Mucosa of descending colon (tissue), 3 donors: ENCODE measurements at regions not wholly inside any gene's neighbourhood (a gene's known extent, or its start where the extent isn't known, plus 50 kb on each side); places are given as distances from the start of the nearest gene placed in this dataset.

ENCODE experiments used
- ATAC-seq: fragments of 200-7000 bp; cut with Tn5 transposase; one replicate; pipeline ENCODE4 v1.9.1; 2020; ENCODE audit warnings: mild to moderate bottlenecking, moderate library complexity
- DNase-seq, 3 donors: peaks; one replicate each; pipeline ENCODE4 v3.0.0-alpha.2; 2020
- H3K36me3 ChIP-seq: fragments of 200-600 bp; one replicate; pipeline ENCODE4 v1.8.0; 2021; ENCODE audit warnings: low read depth, mild to moderate bottlenecking
- H3K4me1 ChIP-seq: fragments of 200-600 bp; one replicate; pipeline ENCODE4 v1.8.0; 2021; ENCODE audit warnings: low read depth, mild to moderate bottlenecking
- H3K4me3 ChIP-seq: fragments of 200-600 bp; one replicate; pipeline ENCODE4 v1.8.0; 2021; ENCODE audit warnings: mild to moderate bottlenecking
- H3K9me3 ChIP-seq: fragments of 200-600 bp; one replicate; pipeline ENCODE4 v1.8.0; 2021; ENCODE audit warnings: mild to moderate bottlenecking
- intact Hi-C, 2 donors: fragments of 100-400 bp; cut with DNase I in 1 of 2; cut with micrococcal nuclease in 1 of 2; formaldehyde crosslinking; loops; one replicate each; pipeline versions ENCODE4 v1.11.0 to v1.11.1; 2022; cut with DNase I, micrococcal nuclease
- TF ChIP-seq, protein P1 (sequence below): fragments of 200-600 bp; IDR thresholded peaks from one replicate; pipeline ENCODE4 v1.8.0; 2022; ENCODE audit warnings: antibody characterized with exemption, mild to moderate bottlenecking
- donor health status: DM: no; HTN: no; CAD: no; lungs with moderate emphysema.
- donor health status: DM: no; HTN: no; CAD: no.
- donor health status: DM: no; HTN: yes; CAD: no.

GRCh38 chr20:50266293-50267040 is 75.8 kb downstream of the CEBPB start:
- Histone ChIP-seq H3K4me1 (peaks cover 18% of the 10 kb centered on the region), H3K4me3 (no peak overlapping the region), H3K36me3 (no peaks in the 10 kb centered on the region), H3K9me3 (no peaks in the 10 kb centered on the region)
- intact Hi-C loops, result no loop called here
- TF ChIP-seq, protein P1, sequence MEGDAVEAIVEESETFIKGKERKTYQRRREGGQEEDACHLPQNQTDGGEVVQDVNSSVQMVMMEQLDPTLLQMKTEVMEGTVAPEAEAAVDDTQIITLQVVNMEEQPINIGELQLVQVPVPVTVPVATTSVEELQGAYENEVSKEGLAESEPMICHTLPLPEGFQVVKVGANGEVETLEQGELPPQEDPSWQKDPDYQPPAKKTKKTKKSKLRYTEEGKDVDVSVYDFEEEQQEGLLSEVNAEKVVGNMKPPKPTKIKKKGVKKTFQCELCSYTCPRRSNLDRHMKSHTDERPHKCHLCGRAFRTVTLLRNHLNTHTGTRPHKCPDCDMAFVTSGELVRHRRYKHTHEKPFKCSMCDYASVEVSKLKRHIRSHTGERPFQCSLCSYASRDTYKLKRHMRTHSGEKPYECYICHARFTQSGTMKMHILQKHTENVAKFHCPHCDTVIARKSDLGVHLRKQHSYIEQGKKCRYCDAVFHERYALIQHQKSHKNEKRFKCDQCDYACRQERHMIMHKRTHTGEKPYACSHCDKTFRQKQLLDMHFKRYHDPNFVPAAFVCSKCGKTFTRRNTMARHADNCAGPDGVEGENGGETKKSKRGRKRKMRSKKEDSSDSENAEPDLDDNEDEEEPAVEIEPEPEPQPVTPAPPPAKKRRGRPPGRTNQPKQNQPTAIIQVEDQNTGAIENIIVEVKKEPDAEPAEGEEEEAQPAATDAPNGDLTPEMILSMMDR, result no peak
- ATAC-seq, result no peak
- DNase-seq, result peak in 1 of 3 donors; percentile 53

DNA sequence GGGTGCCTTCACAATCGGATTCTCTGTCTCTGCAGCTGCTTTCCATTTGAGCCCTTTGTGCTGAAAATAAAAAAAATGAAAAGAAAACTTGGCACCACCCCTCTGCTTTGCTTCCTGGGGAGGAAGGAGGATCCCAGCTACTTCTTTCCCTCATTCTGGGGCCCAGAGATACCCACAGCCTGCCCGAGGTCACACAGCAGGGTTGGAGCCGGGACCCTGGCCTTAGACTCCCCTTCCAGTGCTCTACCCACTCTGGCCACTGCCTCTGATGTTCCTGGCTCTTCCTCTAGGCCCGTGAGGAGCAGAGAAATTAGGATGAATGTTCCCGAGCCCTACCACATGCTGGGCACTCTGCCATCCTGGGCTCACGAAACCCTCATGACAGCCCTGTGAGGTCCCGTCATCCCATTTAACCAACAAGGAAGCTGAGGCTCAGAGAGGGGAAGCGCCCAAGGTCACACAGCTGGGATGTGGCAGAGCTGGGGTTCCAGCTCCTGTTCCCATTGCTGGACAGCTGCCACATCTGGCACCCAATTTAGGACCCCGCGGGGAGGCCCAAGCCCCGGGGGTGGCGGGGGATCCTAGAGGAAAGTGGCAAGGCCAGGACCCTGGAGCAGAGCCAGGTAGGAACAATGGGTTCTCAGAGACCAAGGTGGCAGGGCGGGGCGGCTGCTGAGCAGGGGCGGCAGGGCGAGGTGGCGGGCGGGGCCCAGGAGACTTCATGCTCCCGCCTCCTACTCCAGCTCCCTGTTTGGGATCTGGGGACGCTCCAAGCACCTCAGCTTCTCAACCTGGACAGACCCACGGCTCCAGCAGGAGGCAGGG is 76.6 kb downstream of the CEBPB start:
- Histone ChIP-seq H3K36me3 (no peaks in the 10 kb centered on the region), H3K4me1 (peaks cover 18% of the 10 kb centered on the region), H3K4me3 (no peak overlapping the region), H3K9me3 (no peaks in the 10 kb centered on the region)
- DNase-seq (peak; percentile 91 to 95 (median 92)), ATAC-seq (peak; percentile 90)
- intact Hi-C loops, result no loop called here
- TF ChIP-seq, protein P1, result no peak

DNA sequence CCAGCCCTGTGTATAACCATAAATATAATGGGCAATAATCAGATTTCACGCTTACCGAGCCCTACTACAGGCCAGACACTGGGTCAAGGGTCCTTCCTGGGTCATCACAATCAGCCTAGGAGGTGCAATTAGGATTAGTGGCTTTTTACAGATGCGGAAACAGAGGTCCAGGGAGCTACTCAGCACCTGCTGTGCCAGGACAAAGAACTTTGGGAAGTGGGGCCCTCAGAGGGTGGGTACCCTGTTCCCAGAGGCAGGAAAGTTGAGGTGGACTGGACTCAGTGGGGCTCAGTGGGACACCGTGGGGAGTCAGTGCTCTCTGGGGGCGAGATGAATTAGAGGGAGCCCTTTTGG is 77.2 kb downstream of the CEBPB start:
- Histone ChIP-seq H3K36me3 (no peaks in the 10 kb centered on the region), H3K4me3 (no peak overlapping the region), H3K9me3 (no peaks in the 10 kb centered on the region), H3K4me1 (peaks cover 18% of the 10 kb centered on the region)
- ATAC-seq, result peak; percentile 70
- TF ChIP-seq, protein P1, result no peak
- intact Hi-C loops, result no loop called here
- no peak for DNase-seq

- ATAC-seq, result no peak
- TF ChIP-seq, protein P1, result no peak
- no peak overlapping the region for H3K4me3 ChIP-seq
- intact Hi-C loops, result no loop called here
- peaks cover 18% of the 10 kb centered on the region for H3K4me1 ChIP-seq
- no peaks in the 10 kb centered on the region for H3K9me3 ChIP-seq
- H3K36me3 ChIP-seq, result no peaks in the 10 kb centered on the region
- peak in 1 of 3 donors; percentile 31 for DNase-seq
Observed at GRCh38 chr20:50269091-50270033, 78.7 kb downstream of the CEBPB start.

DNA sequence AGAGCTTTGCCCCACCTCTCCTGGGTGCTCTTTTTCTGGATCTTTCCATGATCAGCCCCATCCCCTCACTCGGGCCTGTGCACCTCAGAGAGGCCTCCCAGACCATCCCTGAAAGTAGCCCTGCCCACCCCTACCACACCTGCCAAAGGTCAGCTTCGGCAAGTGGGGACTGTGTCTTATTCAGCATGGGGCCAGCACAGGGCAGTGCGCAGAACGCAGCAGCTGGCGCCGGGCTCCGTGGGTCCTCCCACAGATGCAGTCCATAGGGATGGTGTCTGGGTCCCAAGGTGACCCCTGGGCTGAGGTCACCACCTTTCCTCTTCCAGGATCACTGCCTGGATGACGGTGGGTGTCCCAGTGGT is 79.4 kb downstream of the CEBPB start:
- intact Hi-C loops, result no loop called here
- no peaks in the 10 kb centered on the region for H3K36me3 ChIP-seq
- no peak overlapping the region for H3K4me3 ChIP-seq
- H3K4me1 ChIP-seq, result peaks cover 18% of the 10 kb centered on the region
- no peaks in the 10 kb centered on the region for H3K9me3 ChIP-seq
- ATAC-seq (no peak), DNase-seq (peak in 1 of 3 donors; percentile 30)
- TF ChIP-seq, protein P1, result no peak
